MM.1S (cell line): ENCODE measurements at regions not wholly inside any gene's neighbourhood (a gene's known extent, or its start where the extent isn't known, plus 50 kb on each side); places are given as distances from the start of the nearest gene placed in this dataset.

Experiments
- DNase-seq: peaks from one replicate; pipeline ENCODE4 v3.0.0-alpha.2; 2015
- H2AFZ ChIP-seq: fragments of 300-600 bp; sonication (generic); 2 replicates; pipeline ENCODE4 v1.6.0; 2016; ENCODE audit warnings: antibody characterized with exemption, low read length
- H3F3A ChIP-seq: fragments of 300-600 bp; sonication (generic); 2 replicates; pipeline ENCODE4 v1.6.1; 2016; ENCODE audit warnings: mild to moderate bottlenecking, antibody characterized with exemption, low read length, moderate library complexity, mixed read lengths; ENCODE audit not compliant: insufficient read depth
- H3K27ac ChIP-seq: fragments of 300-600 bp; sonication (generic); 2 replicates; pipeline ENCODE4 v1.5.1; 2016; ENCODE audit warnings: mild to moderate bottlenecking, low read length
- H3K27me3 ChIP-seq: fragments of 300-600 bp; sonication (generic); replicated peaks from 2 replicates; pipeline ENCODE4 v1.6.0; 2016; ENCODE audit warnings: low read length; ENCODE audit not compliant: insufficient read depth
- H3K36me3 ChIP-seq: fragments of 300-600 bp; sonication (generic); replicated peaks from 2 replicates; pipeline ENCODE4 v1.6.1; 2016; ENCODE audit warnings: mild to moderate bottlenecking, low read length, mixed read lengths; ENCODE audit not compliant: insufficient read depth
- H3K4me1 ChIP-seq: fragments of 300-600 bp; sonication (generic); 2 replicates; pipeline ENCODE4 v1.6.1; 2016; ENCODE audit warnings: low read length, mixed read lengths
- H3K4me2 ChIP-seq: fragments of 300-600 bp; sonication (generic); 2 replicates; pipeline ENCODE4 v1.6.0; 2016; ENCODE audit warnings: low read depth, low read length
- H3K4me3 ChIP-seq: fragments of 300-600 bp; sonication (generic); 2 replicates; pipeline ENCODE4 v1.5.1; 2016; ENCODE audit warnings: low read length, mixed read lengths
- H3K79me2 ChIP-seq: fragments of 300-600 bp; sonication (generic); 2 replicates; pipeline ENCODE4 v1.6.1; 2016; ENCODE audit warnings: mixed run types, low read length, mixed read lengths
- H3K9ac ChIP-seq: fragments of 300-600 bp; sonication (generic); 2 replicates; pipeline ENCODE4 v1.6.1; 2016; ENCODE audit warnings: low read length, mixed read lengths
- H3K9me2 ChIP-seq: fragments of 300-600 bp; sonication (generic); replicated peaks from 2 replicates; pipeline ENCODE4 v1.6.1; 2016; ENCODE audit warnings: mild to moderate bottlenecking, low read length, mixed read lengths; ENCODE audit not compliant: insufficient read depth
- H3K9me3 ChIP-seq: fragments of 300-600 bp; sonication (generic); replicated peaks from 2 replicates; pipeline ENCODE4 v1.6.1; 2016; ENCODE audit warnings: mild to moderate bottlenecking, low read length, mixed read lengths; ENCODE audit not compliant: insufficient read depth
- H4K20me1 ChIP-seq: fragments of 300-600 bp; sonication (generic); 2 replicates; pipeline ENCODE4 v1.6.1; 2016; ENCODE audit warnings: mild to moderate bottlenecking, low read length, moderate library complexity, mixed read lengths; ENCODE audit not compliant: insufficient read depth
- EZH2 ChIP-seq: fragments of 300-600 bp; sonication (generic); optimal IDR thresholded peaks from 2 replicates; pipeline ENCODE3; 2017; ENCODE audit warnings: low read depth, mild to moderate bottlenecking, antibody characterized with exemption, low read length, mixed read lengths
- EZH2phosphoT487 ChIP-seq: fragments of 300-600 bp; sonication (generic); IDR thresholded peaks from 2 replicates; pipeline ENCODE4 v1.6.1; 2018; ENCODE audit warnings: antibody characterized with exemption, low read length
- TF ChIP-seq, protein P1 (sequence below): fragments of 300-600 bp; sonication (generic); IDR thresholded peaks from 2 replicates; pipeline ENCODE4 v1.5.1; 2016; ENCODE audit warnings: antibody characterized with exemption, low read length, mixed read lengths

DNA sequence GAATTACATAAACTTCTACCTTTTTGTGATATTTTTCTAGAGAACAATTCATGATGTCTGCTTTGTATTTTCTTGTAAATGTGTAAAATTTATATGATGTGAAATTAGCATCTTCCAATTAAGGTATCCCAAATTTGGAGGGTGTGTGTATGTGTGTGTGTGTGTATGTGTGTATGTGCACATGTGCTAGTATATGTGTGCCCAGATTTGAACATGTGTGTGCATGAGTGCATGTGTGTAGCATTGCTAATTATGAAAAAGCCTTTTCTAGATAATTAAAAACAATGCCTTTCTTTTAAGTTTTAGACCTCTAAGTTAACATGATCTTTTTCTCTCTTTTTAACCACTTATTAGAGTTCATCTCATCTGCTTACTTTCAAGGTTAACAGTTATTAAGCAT is 208.0 kb upstream of the SPOPL start:
- H3K4me3 ChIP-seq = no peak overlapping the region
- no peak for DNase-seq
- H3K36me3 ChIP-seq = no peaks in the 10 kb centered on the region
- H4K20me1 ChIP-seq = no peaks in the 10 kb centered on the region
- H3K9me3 ChIP-seq = no peaks in the 10 kb centered on the region
- no peaks in the 10 kb centered on the region for H3K27me3 ChIP-seq
- H3F3A ChIP-seq = no peaks in the 10 kb centered on the region
- TF ChIP-seq, protein P1, sequence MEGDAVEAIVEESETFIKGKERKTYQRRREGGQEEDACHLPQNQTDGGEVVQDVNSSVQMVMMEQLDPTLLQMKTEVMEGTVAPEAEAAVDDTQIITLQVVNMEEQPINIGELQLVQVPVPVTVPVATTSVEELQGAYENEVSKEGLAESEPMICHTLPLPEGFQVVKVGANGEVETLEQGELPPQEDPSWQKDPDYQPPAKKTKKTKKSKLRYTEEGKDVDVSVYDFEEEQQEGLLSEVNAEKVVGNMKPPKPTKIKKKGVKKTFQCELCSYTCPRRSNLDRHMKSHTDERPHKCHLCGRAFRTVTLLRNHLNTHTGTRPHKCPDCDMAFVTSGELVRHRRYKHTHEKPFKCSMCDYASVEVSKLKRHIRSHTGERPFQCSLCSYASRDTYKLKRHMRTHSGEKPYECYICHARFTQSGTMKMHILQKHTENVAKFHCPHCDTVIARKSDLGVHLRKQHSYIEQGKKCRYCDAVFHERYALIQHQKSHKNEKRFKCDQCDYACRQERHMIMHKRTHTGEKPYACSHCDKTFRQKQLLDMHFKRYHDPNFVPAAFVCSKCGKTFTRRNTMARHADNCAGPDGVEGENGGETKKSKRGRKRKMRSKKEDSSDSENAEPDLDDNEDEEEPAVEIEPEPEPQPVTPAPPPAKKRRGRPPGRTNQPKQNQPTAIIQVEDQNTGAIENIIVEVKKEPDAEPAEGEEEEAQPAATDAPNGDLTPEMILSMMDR = no peak
- TF ChIP-seq EZH2phosphoT487 (no peak), EZH2 (no peak)
- no peaks in the 10 kb centered on the region for H3K4me1 ChIP-seq
- no peaks in the 10 kb centered on the region for H3K9me2 ChIP-seq
- no peak overlapping the region for H3K9ac ChIP-seq
- no peaks in the 10 kb centered on the region for H3K79me2 ChIP-seq
- H3K4me2 ChIP-seq = no peak overlapping the region
- H2AFZ ChIP-seq = no peak overlapping the region
- H3K27ac ChIP-seq = no peak overlapping the region

GRCh38 chr2:138294451-138294850 is 207.1 kb upstream of the SPOPL start:
- H3K4me3 ChIP-seq = no peak overlapping the region
- H3F3A ChIP-seq = no peaks in the 10 kb centered on the region
- H3K36me3 ChIP-seq = no peaks in the 10 kb centered on the region
- no peak overlapping the region for H2AFZ ChIP-seq
- no peak overlapping the region for H3K4me2 ChIP-seq
- no peak for DNase-seq
- H3K9me2 ChIP-seq = no peaks in the 10 kb centered on the region
- no peak overlapping the region for H3K27ac ChIP-seq
- no peaks in the 10 kb centered on the region for H3K4me1 ChIP-seq
- H3K9me3 ChIP-seq = no peaks in the 10 kb centered on the region
- TF ChIP-seq, protein P1 = no peak
- TF ChIP-seq EZH2 = no peak
- no peak for TF ChIP-seq EZH2phosphoT487
- H3K79me2 ChIP-seq = no peaks in the 10 kb centered on the region
- H3K27me3 ChIP-seq = no peaks in the 10 kb centered on the region
- H3K9ac ChIP-seq = no peak overlapping the region
- no peaks in the 10 kb centered on the region for H4K20me1 ChIP-seq

DNA sequence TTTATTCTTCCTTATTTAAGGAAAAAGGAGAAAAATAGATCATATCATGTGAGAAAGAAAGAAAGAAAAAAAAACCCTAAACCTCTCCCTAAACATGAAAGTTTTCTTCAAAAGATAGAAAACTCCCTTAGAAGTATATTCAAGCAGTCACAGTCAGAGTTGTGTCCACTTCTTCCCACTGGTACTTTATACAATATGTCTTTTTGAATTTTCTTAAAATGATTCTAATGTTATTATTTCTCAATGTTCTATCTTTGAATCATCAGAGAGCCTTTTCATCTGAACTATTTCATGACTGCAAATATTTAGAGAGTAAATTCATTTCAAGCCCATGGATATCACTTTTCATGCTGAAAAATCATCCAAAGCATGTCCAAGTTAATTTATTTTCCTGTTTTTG is 205.2 kb upstream of the SPOPL start:
- DNase-seq = no peak
- no peaks in the 10 kb centered on the region for H3K27me3 ChIP-seq
- H3K4me3 ChIP-seq = no peak overlapping the region
- H3K79me2 ChIP-seq = no peaks in the 10 kb centered on the region
- H3K9ac ChIP-seq = no peak overlapping the region
- no peak overlapping the region for H3K27ac ChIP-seq
- no peaks in the 10 kb centered on the region for H3K4me1 ChIP-seq
- no peak for TF ChIP-seq EZH2
- TF ChIP-seq EZH2phosphoT487 = no peak
- TF ChIP-seq, protein P1 = no peak
- no peaks in the 10 kb centered on the region for H4K20me1 ChIP-seq
- no peaks in the 10 kb centered on the region for H3F3A ChIP-seq
- H3K9me3 ChIP-seq = no peaks in the 10 kb centered on the region
- H2AFZ ChIP-seq = no peak overlapping the region
- no peaks in the 10 kb centered on the region for H3K9me2 ChIP-seq
- H3K4me2 ChIP-seq = no peak overlapping the region
- H3K36me3 ChIP-seq = no peaks in the 10 kb centered on the region
